ENCODE measurements at regions not wholly inside any gene's neighbourhood (a gene's known extent, or its start where the extent isn't known, plus 50 kb on each side); places are given as distances from the start of the nearest gene placed in this dataset.

DNA sequence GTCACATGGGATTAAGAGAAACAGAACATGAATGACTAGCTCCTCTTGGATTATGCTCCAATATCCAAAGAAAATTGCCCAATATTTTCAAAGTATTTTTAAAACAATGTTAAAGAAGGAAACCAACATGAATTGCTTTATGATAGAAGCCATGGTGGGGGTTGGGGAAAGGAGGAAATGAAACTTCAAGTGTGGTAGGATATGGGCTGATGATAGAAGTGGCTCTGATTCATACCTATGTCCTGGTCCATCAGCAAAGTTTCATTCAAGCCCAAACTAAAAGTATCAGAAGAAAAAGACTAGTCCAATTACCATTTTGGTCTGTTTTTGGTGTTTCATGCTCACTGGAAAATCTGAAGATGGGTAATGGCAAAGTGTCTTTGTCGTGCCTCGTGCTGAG lies 104.2 kb upstream of the PROX1 start:
- ChIA-PET POLR2A (ENCODE audit: unreplicated experiment) (no interaction called here), CTCF (no interaction called here)
- H3K36me3 ChIP-seq (ENCODE audit: control insufficient read depth, insufficient read depth, low read length) = no peaks in the 10 kb centered on the region
- no peak overlapping the region for H2BK5ac ChIP-seq (ENCODE audit: low read depth, low read length, poor library complexity, severe bottlenecking)
- no peak overlapping the region for H3K18ac ChIP-seq (ENCODE audit: low read depth, low read length)
- H3K56ac ChIP-seq (ENCODE audit: extremely low read depth, insufficient read depth, low read length) = no peak overlapping the region
- ATAC-seq (ENCODE audit: low read depth) (no peak), DNase-seq (no peak)
- H2AFZ ChIP-seq (replicated peaks; ENCODE audit: low read length, poor library complexity) = no peak overlapping the region
- in situ Hi-C loops (cut with MboI; ENCODE audit: low sequenced_read_pairs) (no loop called here), dilution Hi-C loops (cut with HindIII; ENCODE audit: low sequenced_read_pairs, unreplicated experiment) (no loop called here), intact Hi-C loops (cut with micrococcal nuclease) (no loop called here)
- H2BK20ac ChIP-seq (ENCODE audit: low read depth, low read length) = no peak overlapping the region
- no peak overlapping the region for H3K9ac ChIP-seq (ENCODE audit: low read depth, low read length)
- H3K79me1 ChIP-seq (ENCODE audit: low read depth in 1 of 2, low read length in 2 of 2) = no peaks in the 10 kb centered on the region
- no peak for TF ChIP-seq MAZ (IDR thresholded peaks at IDR 0.05; ENCODE audit: borderline replicate concordance, low read depth, low read length)
- TF ChIP-seq, protein P1, sequence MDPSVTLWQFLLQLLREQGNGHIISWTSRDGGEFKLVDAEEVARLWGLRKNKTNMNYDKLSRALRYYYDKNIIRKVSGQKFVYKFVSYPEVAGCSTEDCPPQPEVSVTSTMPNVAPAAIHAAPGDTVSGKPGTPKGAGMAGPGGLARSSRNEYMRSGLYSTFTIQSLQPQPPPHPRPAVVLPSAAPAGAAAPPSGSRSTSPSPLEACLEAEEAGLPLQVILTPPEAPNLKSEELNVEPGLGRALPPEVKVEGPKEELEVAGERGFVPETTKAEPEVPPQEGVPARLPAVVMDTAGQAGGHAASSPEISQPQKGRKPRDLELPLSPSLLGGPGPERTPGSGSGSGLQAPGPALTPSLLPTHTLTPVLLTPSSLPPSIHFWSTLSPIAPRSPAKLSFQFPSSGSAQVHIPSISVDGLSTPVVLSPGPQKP (IDR thresholded peaks at IDR 0.05; ENCODE audit: borderline replicate concordance, low read depth, low read length) = no peak
- TF ChIP-seq MAFK (IDR thresholded peaks at IDR 0.05; ENCODE audit: low read depth, low read length) = no peak
- TF ChIP-seq RCOR1 (IDR thresholded peaks at IDR 0.05; ENCODE audit: insufficient replicate concordance, low read length) = no peak
- TF ChIP-seq CHD1 (IDR thresholded peaks at IDR 0.05; ENCODE audit: low read depth, low read length) = no peak
- TF ChIP-seq NFE2L2 (IDR thresholded peaks at IDR 0.05; ENCODE audit: low read depth, low read length) = no peak
- TF ChIP-seq RAD21 (IDR thresholded peaks at IDR 0.05; ENCODE audit: low read length) = no peak
- TF ChIP-seq POLR2A (IDR thresholded peaks at IDR 0.05; ENCODE audit: low read depth, low read length) = no peak
- TF ChIP-seq BHLHE40 (IDR thresholded peaks at IDR 0.05; ENCODE audit: low read depth, low read length) = no peak
- no peak for TF ChIP-seq RFX5 (IDR thresholded peaks at IDR 0.05; ENCODE audit: low read depth, low read length)
- TF ChIP-seq SMC3 (IDR thresholded peaks at IDR 0.05; ENCODE audit: low read depth, low read length) = no peak
- TF ChIP-seq CEBPB (IDR thresholded peaks at IDR 0.05; ENCODE audit: low read depth, low read length) = no peak
- no peak for TF ChIP-seq MXI1 (IDR thresholded peaks at IDR 0.05; ENCODE audit: borderline replicate concordance, low read depth, low read length)
- TF ChIP-seq, protein P2, sequence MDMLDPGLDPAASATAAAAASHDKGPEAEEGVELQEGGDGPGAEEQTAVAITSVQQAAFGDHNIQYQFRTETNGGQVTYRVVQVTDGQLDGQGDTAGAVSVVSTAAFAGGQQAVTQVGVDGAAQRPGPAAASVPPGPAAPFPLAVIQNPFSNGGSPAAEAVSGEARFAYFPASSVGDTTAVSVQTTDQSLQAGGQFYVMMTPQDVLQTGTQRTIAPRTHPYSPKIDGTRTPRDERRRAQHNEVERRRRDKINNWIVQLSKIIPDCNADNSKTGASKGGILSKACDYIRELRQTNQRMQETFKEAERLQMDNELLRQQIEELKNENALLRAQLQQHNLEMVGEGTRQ (IDR thresholded peaks at IDR 0.05; ENCODE audit: low read depth, low read length) = no peak
- no peak for TF ChIP-seq FOS (IDR thresholded peaks at IDR 0.05; ENCODE audit: low read depth, low read length)
- no peak overlapping the region for H2AK5ac ChIP-seq (ENCODE audit: low read depth, low read length)
- H3K4me3 ChIP-seq (ENCODE audit: insufficient read depth, low read depth, low read length) = no peak overlapping the region
- no peak overlapping the region for H4K5ac ChIP-seq (ENCODE audit: low read depth, low read length)
- H3K4ac ChIP-seq (ENCODE audit: low read depth, low read length) = no peak overlapping the region
- H3K27ac ChIP-seq (ENCODE audit: insufficient read depth, low read length) = no peak overlapping the region
- H4K20me1 ChIP-seq (ENCODE audit: insufficient read depth, low read length) = no peaks in the 10 kb centered on the region
- H3K4me2 ChIP-seq (ENCODE audit: low read depth, low read length) = no peak overlapping the region
- no peak overlapping the region for H2BK15ac ChIP-seq (ENCODE audit: low read depth, low read length)
- H2AK9ac ChIP-seq (replicated peaks; ENCODE audit: low read depth, low read length, poor library complexity) = no peak overlapping the region
- no peak overlapping the region for H4K8ac ChIP-seq (ENCODE audit: low read depth in 2 of 2, low read length in 2 of 2)
- H3K23ac ChIP-seq (ENCODE audit: low read depth, low read length) = no peak overlapping the region
- H4K91ac ChIP-seq (ENCODE audit: insufficient read depth, low read depth, low read length) = no peak overlapping the region
- H3K14ac ChIP-seq (replicated peaks; ENCODE audit: low read depth, low read length) = no peak overlapping the region
- no CpG with 5 or more reads among the region's 2 CpGs for WGBS, 2 experiments (ENCODE audit: extremely low coverage in 2 of 2, insufficient read length in 1 of 2)
- no TSS peak for BruUV-seq (replicated peaks)
- H2BK120ac ChIP-seq (ENCODE audit: low read depth, low read length) = no peak overlapping the region
- H3K9me1 ChIP-seq (ENCODE audit: insufficient read depth, low read length) = no peaks in the 10 kb centered on the region
- H3K27me3 ChIP-seq (ENCODE audit: control insufficient read depth, insufficient read depth, low read length) = no peaks in the 10 kb centered on the region
- H3K4me1 ChIP-seq (ENCODE audit: control insufficient read depth, insufficient read depth, low read length) = no peaks in the 10 kb centered on the region
- H3K9me3 ChIP-seq (ENCODE audit: control insufficient read depth, insufficient read depth, low read length) = peaks cover 2% of the 10 kb centered on the region; the same call in 1 of the 2 replicates

Data from IMR-90 (cell line).